HG02588 (cell line): ENCODE measurements at regions not wholly inside any gene's neighbourhood (a gene's known extent, or its start where the extent isn't known, plus 50 kb on each side); places are given as distances from the start of the nearest gene placed in this dataset.

Experiments used
- ATAC-seq: cut with Tn5 transposase; IDR thresholded peaks from one replicate; pipeline ENCODE4 v1.9.1; 2021; ENCODE audit warnings: mild to moderate bottlenecking, moderate library complexity; ENCODE audit not compliant: unreplicated experiment

DNA sequence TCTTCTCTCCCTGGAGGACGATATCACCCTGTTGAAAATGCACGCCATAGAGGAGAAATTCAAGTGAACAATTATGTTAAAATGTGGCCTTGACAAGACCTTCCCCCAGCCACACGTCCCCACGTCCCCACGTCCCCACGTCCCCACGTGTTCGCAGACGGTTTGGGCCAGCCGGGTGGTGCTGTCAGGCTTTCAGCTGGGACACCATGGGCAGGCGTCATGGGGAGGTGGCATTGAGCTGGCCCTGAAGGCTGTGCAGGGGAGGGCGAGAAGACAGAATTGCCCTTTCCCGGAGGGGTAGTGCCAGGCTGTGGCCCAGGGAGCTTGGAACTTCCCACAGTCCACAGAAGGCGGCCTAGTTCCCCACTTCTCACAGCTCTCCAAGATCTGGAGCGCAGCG is 240.7 kb upstream of the RAB6C start:
- no peak for ATAC-seq

DNA sequence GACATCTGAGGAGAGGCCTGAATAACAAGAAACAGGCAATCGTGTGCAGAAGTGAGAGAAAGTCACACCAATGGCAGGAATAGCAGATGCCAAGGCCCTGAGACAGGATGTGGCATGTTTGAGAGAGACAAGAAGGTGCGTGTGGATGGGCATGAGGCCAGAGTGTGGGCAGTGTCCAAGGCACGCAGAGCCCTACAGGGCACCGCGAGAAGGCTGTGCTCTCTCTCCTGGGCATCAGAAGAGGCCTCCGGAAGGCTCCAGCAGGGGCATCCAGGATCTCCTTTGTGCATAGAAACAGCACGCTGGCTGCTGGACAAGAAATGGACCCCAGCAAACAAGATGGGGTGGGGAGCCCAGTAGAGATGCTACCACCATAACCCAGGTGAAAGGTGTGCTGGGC is 239.0 kb upstream of the RAB6C start:
- ATAC-seq = no peak

DNA sequence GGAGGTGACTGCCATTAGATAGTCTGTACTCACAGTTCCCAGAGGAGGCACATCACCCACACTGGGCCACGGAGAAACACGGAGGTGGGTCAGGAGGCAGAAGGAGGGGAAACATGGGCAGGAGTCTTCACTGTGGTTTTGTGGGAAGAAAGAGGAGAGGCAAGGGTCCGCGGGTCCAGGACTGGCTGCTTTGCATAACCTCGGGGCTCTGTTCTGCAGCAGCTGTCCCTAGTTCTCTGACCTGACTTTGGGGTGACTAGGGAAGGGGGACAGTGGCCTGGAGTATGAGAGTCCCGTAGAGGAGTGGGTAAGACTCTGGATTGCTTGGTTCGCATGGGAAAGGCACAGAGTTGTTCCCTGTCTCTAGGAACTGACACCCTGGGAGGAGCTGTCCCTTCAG is 238.3 kb upstream of the RAB6C start:
- no peak for ATAC-seq

DNA sequence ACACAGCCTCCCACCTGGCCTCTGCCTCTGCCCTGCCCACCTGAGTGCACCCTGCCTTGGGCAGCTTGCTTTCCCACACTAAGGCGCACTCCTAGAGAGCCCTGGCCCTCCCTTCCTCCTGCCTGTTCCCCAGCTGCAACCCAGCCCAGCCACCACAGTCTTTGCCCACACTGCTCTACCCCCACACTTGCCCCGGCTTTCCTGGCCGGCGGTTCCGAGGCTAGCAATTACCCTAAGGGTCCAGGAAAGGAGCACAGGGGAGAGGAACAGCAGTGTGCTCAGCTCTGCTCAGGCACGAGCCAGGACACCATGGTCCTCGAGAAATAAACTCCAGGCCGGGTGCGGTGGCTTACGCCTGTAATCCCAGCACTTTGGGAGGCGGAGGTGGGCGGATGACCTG is 237.8 kb upstream of the RAB6C start:
- no peak for ATAC-seq

DNA sequence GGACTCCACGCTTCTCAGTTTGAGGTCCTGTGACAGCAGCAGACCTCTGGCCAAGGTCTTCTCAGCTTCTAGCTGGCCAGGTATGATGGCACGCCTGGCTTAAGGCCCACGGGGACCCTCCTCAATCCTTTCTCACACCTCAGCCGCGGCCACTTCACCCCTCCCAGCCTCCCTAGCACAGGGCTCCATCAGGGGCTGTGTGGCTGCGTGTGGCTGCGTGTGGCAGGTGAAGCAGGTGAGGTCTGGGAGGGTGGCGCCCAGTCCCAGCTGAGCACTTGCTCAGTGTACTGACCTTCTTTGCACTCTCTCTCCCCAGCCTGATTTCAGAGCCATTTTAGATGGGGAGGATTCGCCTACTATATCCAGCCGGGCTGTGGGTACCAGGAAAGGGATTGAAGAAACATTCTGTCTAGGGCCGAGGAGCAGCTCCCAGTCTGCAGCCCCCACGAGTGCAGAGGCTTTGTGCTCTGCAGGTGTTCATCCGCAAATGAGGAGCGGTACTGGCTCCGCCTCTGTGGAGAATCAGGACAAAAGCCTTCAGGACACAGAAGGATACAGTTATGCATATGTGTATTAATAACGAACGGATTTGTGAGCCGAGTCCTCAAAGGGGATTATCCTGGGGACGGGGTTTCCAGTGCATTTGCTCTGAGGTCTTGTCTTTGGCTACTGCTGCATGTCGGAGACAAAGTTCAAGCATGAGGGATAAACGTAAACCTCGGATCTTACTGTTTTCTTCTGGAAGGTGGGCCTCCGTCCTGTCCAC is 236.9 kb upstream of the RAB6C start:
- no peak for ATAC-seq

DNA sequence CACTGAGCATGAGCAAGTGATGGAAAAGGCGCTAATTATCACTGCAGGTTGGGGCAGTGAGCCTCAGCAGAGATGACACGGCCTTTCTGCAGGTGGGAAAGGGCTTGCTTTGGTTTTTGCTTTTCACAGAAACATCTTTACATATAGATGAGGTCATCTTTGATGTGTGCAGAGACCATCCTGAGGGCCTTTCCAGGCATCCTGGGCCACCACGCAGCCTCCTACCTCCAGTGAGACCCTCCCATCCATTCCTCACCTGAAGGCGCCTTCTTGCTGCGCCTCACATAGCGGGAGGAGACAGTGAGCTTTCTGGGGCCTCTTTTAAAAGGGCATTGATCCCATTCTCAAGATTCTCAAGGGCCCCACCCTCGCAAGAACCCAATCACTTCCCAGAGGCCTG is 235.3 kb upstream of the RAB6C start:
- ATAC-seq = no peak

DNA sequence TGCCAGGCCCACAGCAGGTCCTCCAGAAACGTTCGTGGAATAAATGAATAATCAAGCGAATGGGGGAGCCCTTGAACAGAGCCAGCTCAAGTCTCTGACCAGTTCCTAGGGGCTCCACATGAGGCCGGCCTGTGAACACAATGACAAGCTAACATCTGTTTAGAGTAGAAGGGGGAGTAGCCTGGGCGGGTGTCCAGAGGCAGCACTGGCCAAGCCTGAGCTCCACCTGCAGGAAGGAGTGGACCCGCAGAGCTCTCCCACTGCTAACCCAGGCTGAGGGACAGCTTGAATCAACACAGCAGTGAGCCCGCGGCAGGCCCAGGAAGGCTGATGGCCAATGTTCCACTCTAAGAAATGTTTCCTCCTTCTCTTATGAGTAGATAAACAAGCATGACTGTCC is 234.8 kb upstream of the RAB6C start:
- ATAC-seq = no peak

DNA sequence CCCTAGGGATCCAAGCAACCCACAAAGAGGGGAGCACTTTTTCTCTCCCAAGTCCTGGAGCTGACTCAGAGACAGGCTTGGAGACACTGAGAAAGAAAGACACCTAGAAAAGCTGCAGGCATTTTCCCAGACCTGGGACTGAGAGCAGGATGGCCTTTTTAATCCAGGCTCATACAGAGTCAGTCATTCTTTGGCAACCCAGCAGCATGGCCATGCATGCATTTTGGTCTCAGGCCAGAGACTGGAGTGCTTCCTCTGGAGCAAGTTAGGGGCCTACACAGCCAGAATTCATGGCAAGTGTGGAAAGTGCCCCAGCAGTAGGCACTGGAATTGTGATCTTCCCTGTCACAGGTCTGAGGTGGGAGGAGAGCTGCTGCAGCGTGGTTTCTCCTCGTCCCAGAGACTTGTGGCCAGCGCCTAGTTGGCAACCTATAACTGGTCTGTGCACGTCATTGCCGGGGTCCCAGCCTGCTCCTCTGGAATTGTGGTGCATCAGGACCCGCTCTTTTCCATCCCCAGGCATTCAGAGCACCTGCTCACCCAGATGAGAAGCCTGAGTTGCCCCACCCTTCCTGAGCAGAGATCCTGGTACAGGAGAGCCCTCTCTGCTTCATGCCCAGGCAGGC is 231.9 kb upstream of the RAB6C start:
- ATAC-seq = no peak

DNA sequence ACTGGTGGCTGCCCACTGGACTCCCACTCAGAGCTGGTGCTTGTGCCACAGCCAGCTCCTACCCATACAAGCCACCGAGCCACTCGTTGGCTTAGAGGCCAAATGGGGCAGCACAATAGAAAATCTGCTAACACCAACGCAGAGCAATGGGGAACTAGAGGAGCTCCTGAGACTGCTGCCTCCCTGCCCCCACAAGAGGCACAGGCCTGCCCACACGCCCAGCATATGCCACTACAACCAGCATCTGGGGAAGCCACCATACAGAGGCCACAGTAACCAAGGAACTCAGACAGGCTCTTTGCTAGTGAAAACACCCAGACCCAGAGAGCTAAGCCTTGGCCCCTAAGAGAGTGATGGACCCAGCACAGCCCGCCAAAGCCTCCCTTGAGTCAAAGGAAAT is 231.2 kb upstream of the RAB6C start:
- no peak for ATAC-seq

DNA sequence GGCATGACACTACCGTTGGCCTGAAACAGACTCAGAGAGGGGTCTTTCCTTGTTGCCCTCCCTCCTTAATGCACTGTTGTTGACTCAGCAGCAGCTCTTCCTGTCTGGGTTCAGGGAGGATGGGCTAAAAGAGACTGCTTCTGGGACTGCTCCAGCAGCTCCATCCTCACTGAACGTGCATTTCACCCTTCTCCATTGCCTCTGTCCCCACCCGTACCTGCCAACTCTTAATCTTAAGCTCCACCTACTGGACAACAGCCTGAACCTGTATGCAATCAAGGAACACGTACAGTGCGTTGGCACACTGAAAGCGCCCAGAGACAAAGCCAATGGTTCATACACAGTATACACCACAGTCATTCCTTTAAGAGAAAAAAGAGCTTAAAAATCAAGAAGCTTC is 230.8 kb upstream of the RAB6C start:
- ATAC-seq = no peak

DNA sequence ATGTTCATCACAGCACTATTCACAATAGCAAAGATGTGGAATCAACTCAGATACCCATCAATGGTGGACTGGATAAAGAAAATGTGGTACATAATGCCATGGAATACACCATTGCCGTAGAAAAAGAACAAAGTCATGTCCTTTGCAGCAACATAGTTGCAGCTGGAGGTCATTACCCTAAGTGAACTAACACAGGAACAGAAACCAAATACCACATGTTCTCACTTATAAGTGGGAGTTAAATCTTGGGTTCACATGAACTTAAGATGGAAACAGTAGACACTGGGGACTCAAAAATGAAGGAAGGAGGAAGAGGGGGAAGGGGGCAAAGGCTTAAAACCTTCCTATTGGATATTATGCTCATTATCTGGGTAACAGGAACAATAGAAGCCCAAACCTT is 228.1 kb upstream of the RAB6C start:
- no peak for ATAC-seq

DNA sequence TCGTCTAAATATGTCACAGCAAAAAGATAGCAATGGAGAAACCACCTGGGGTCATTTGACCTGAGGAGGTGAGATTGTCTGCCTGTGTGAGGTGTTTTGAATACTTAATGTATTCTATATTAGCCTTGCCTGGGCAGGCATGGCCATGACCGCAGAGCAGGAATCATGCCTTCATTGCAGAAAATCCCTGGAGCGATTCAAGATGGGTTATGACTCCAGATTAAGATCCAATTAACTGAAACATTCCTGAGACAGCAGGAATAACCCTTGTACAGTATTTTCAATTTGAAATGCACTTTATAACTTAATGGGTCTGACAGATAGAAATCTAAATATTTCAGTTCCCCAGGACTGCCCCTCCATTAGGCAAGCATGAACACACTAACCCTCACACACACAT is 227.3 kb upstream of the RAB6C start:
- no peak for ATAC-seq

DNA sequence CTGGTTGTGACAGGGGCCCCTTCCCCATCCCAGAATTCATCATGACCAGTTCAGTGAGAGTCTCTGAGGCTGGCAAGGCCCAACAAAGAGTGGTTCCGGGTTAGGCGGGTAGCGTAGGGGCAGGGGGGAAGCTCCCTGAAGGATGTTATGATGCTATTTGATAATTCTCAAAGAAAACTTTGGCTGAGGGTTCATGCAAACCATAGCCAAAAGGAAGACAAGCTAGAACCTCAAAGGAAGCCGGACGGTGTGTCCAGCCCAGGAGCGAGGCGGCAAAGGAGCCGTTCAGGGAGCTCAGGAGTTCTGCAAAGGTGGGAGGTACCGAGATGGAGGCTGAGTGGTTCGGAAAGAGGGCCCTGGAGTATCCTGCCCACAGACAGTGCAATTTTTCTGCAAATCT is 226.8 kb upstream of the RAB6C start:
- ATAC-seq = no peak

DNA sequence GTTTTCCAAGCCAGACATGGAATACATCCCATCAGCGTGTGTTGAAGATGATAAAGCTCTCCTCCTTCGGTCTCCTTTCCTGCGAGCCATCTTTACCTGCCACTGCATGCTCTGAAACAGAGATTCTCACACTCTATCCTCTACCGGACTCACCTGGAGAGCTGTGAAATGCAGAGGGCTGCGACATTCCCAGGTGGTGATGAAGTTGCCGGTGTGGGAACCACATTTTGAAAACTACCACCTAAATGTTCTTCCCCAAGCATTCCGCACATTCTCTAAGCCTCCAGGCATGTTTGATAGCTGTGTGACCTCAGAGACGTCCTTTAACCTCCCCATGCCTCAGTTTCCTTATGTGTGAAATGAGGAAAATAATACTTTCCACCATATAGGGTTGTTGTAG is 226.2 kb upstream of the RAB6C start:
- no peak for ATAC-seq

DNA sequence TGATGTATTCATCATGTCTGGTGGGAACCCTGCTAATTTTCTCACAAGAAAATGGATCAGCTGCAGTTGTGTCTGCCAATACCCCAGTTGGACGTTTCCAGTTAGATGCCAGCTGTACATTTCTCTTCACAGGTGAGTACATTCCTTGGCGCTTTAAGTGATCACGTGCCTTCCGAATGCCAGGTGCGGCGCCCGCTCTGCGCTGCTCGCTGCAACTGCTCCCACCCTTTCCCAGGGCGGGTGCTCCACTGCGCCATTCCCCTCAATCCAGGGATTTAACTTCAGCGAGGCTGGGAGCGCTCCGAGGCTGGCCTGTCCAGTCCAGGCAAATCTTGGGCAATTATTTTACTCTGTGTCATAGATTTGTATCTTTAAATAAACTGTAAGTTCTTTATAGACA is 225.0 kb upstream of the RAB6C start:
- ATAC-seq = no peak

DNA sequence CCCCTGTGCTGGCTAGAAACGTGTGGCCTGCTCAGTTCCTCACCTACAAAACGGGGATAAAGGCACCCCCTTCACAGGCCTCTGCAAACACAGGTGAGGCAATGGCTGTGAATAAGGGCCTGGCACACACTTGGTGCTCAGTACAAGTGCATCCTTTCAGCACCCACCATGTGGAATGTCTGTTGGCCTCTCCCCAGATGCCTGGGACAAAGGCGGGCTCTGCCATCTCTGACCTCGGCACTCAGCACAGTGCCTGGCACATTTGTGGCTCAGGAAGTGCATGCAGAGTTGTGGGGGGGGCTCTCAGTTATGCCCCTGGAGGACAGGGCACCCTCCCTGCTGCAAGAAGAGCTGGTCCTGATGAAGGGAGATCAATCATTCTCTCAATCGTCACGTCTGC is 224.6 kb upstream of the RAB6C start:
- ATAC-seq = no peak

DNA sequence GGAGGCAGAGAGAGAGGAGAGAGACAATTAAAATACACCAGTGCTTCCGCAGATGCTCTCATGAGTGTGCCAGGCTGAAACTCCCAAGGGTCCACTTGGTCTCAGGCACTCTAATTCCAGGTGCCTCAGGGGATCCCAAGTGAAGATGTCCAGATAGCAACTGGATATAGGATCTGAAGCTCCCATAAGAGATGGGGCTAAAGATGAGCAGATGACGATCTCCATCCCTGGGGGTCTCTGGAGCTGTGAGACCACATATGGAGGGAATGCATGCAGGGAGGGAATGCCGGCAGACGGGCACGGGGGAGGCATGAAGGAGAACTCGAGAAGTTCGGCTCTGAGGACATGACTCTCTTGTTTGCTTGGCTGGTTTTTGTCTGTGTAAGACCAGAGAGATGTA is 223.7 kb upstream of the RAB6C start:
- ATAC-seq = no peak

DNA sequence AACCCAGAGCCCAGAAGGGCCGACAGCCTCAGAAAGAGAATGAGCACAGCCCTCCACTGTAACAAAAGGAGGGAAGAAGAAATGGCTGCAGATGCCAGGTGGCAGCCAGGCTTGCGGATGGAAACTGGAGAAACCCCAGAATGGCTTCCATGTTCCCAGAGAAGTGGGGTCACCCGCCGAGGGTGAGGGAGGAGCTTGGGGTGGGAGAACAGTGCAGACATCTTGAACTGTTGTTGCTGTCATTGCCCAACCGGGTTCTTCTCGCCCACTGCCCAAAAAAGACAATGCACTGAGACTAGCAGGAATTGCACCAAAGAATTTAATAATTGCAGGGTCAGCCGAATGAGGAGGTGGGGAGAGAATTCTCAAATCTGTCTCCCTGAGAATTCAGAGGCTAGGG is 223.2 kb upstream of the RAB6C start:
- no peak for ATAC-seq

DNA sequence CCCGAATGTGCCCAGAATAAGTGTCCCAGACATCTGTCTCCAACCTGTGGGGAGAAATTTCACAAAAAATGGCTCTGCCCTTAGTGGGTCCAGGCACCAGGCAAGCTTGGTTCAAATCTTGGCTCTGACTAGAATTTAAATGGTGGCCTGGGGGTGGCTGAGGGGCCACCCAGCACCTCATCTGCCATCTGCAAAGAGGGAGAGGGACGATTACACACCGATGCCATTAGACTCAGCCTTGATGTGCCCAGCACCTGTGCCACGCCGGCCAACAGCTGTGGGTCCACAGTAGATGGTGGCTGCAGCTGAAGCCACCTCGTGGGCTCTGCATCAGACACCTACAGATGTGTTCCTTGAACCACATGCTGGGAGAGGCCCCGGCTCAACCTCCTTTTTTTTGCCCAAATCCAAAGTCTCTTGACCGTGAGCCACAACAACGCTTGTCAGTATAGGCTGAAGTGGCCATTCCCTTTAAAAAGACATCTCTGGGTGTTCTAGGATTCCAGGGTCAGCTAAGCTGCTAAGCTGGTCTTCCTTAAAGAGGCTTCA is 222.0 kb upstream of the RAB6C start:
- ATAC-seq = no peak

DNA sequence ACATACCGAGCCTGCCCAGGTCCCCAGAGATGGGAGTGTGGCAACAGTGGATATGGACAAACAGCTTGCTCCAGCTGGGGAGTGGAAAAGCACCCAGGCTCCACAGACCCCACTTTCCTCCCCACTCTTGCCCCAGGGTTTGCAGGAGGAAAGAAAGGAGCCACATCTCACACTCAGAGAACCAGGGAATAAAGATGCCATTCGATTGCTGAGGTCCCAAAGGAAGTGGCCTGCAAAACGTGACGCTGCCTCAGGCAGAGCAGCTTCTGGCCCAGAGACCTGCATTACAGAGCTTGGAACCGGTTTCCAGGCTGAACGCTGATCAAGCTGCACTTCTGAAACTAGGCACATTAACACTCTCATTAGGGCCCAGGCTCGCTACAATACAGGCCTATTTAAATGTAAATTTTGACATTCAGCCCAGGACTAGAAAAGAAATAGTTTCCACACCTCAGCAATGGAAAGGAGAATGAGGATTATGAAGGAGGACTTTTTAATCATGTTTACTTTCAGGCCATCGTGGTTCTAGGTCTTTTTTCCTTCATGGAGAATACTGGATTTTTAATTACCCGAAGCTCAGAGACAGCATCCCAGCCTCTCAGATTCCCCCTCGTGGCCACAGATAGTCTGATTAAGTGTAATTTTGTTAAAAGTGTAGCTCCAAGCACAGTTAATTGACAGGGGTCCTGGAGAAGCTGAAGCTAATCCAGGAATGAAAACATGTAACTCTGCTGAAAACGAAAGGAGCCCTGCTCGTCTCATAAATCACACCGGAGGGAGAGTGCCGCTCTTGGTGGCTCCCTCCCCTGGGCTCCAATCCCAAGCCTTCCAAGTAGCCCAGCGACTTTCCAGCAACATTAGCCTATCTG is 221.3 kb upstream of the RAB6C start:
- ATAC-seq = no peak

DNA sequence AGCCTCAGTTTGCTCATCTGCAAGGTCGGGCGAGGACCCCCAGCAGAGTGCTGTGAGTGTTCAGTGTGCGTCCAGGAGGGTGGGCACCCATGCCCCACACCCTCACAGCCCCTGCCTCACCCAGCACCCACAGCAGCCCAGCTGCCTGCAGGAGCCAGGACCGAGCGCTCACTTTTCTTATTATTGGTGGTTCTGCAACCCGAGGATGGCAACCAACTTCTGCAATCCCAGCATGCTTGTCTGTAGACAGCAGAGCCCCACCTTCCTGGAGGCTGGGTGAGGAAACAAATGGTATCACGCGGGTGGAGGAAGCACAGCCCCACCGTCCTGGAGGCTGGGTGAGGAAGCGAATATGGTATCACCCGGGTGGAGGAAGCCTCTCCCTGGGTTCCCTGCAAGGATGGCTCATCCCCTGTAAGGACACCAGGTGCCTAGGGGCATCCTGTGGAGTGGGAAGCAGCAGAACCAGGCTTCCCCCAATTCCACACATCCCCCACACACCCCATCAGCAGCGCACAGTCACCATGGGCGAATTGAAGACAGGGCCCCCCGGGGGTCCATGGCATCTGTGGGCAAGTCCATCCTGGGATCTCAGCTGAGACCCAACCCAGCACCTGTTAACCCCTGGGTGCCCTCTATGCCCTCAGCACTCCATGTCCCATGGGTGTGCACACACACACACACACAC is 220.5 kb upstream of the RAB6C start:
- no peak for ATAC-seq
